Endothelial cell of umbilical vein (primary cell): ENCODE measurements at regions not wholly inside any gene's neighbourhood (a gene's known extent, or its start where the extent isn't known, plus 50 kb on each side); places are given as distances from the start of the nearest gene placed in this dataset.

Experiments used
- BruUV-seq: library from RNA; stranded (reverse); fragments of 400-500 nt; replicated peaks from 2 replicates; lab custom pipeline; 2021; lab: Mats Ljungman, UMichigan
- CTCF ChIA-PET: fragments of 300-600, 350-600 bp; sonication (Branson Sonifier 250); formaldehyde crosslinking; loops from one replicate; lab custom pipeline; 2021; ENCODE audit warnings: antibody characterized with exemption, inconsistent platforms; lab: Charles Lee
- POLR2A ChIA-PET: fragments of 300-600, 350-600 bp; sonication (Branson Sonifier 250); formaldehyde crosslinking; loops from one replicate; lab custom pipeline; 2021; ENCODE audit warnings: antibody characterized with exemption, inconsistent platforms; lab: Charles Lee
- DNase-seq: peaks from one replicate; pipeline ENCODE4 v3.0.0-alpha.2; 2011; ENCODE audit warnings: low read depth, low spot score
- FAIRE-seq: peaks from 2 replicates; lab custom pipeline; 2011; peaks lifted over from hg19 to GRCh38; lab: Jason Lieb, UNC
- H2AFZ ChIP-seq: 2 replicates; pipeline ENCODE4 v1.6.0; 2012; ENCODE audit warnings: low read depth, low read length, control low read depth, inconsistent platforms
- H3K27ac ChIP-seq: 2 replicates; pipeline ENCODE4 v1.5.1; 2011; ENCODE audit warnings: low read depth, mild to moderate bottlenecking, control low read depth, low read length, moderate library complexity; ENCODE audit not compliant: insufficient read depth
- H3K27me3 ChIP-seq, 2 experiments: 2 replicates each; pipeline versions ENCODE4 v1.6.0 to v1.6.1; 2011; ENCODE audit warnings: low read length in 2 of 2, mixed read lengths in 1 of 2; ENCODE audit not compliant: control insufficient read depth in 2 of 2, insufficient read depth in 2 of 2
- H3K36me3 ChIP-seq, 2 experiments: 2 replicates in 1 of 2; 3 replicates in 1 of 2; pipeline ENCODE4 v1.5.1; 2011; ENCODE audit warnings: low read length in 2 of 2, mild to moderate bottlenecking in 1 of 2, moderate library complexity in 1 of 2; ENCODE audit not compliant: control insufficient read depth in 2 of 2, insufficient read depth in 2 of 2; ENCODE audit errors: extremely low read depth in 1 of 2
- H3K4me1 ChIP-seq: 3 replicates; pipeline ENCODE4 v1.5.1; 2011; ENCODE audit warnings: mild to moderate bottlenecking, low read length; ENCODE audit not compliant: control insufficient read depth, insufficient read depth; ENCODE audit errors: extremely low read depth
- H3K4me2 ChIP-seq: 2 replicates; pipeline ENCODE4 v1.6.1; 2011; ENCODE audit warnings: low read length, control low read depth, mixed read lengths; ENCODE audit not compliant: insufficient read depth
- H3K4me3 ChIP-seq, 3 experiments: fragments of 200-600 bp in 1 of 3; sonication (generic), shearing (Covaris generic) in 1 of 3; replicated peaks in 1 of 3; 2 replicates each; pipeline ENCODE4 v1.5.1; 2011 to 2016; ENCODE audit warnings: control low read depth in 3 of 3, low read length in 3 of 3, mild to moderate bottlenecking in 2 of 3, inconsistent platforms in 1 of 3, low read depth in 1 of 3, moderate library complexity in 1 of 3; ENCODE audit not compliant: insufficient read depth in 1 of 3
- H3K79me2 ChIP-seq: 2 replicates; pipeline ENCODE4 v1.6.0; 2012; ENCODE audit warnings: low read length, inconsistent platforms; ENCODE audit not compliant: control insufficient read depth, insufficient read depth
- H3K9ac ChIP-seq: replicated peaks from 2 replicates; pipeline ENCODE3; 2011; ENCODE audit warnings: low read length, control low read depth; ENCODE audit not compliant: insufficient read depth; ENCODE audit errors: extremely low read depth
- H3K9me1 ChIP-seq: replicated peaks from 3 replicates; pipeline ENCODE4 v1.6.0; 2011; ENCODE audit warnings: mild to moderate bottlenecking, low read length; ENCODE audit not compliant: control insufficient read depth, insufficient read depth; ENCODE audit errors: extremely low read depth
- H3K9me3 ChIP-seq: replicated peaks from 2 replicates; pipeline ENCODE4 v1.5.1; 2012; ENCODE audit warnings: low read length, inconsistent platforms; ENCODE audit not compliant: control insufficient read depth, insufficient read depth
- H4K20me1 ChIP-seq: replicated peaks from 2 replicates; pipeline ENCODE3; 2011; ENCODE audit warnings: mild to moderate bottlenecking, low read length; ENCODE audit not compliant: control insufficient read depth, insufficient read depth; ENCODE audit errors: extremely low read depth
- EZH2 ChIP-seq: IDR thresholded peaks from 2 replicates; pipeline ENCODE4 v1.6.1; 2012; ENCODE audit warnings: borderline replicate concordance, low read depth, mild to moderate bottlenecking, moderate library complexity, low read length, inconsistent platforms; ENCODE audit not compliant: severe bottlenecking
- FOS ChIP-seq: IDR thresholded peaks from 2 replicates; pipeline ENCODE4 v1.6.1; 2011; ENCODE audit warnings: mild to moderate bottlenecking, low read length, moderate library complexity, borderline replicate concordance; ENCODE audit not compliant: insufficient read depth
- GATA2 ChIP-seq: IDR thresholded peaks from 2 replicates; pipeline ENCODE4 v1.7.0; 2011; ENCODE audit warnings: low read depth, mild to moderate bottlenecking, moderate library complexity, mixed read lengths, low read length; ENCODE audit not compliant: insufficient read length, insufficient read depth
- JUN ChIP-seq: IDR thresholded peaks from 2 replicates; pipeline ENCODE4 v1.6.1; 2011; ENCODE audit warnings: borderline replicate concordance, low read depth; ENCODE audit not compliant: insufficient read length, insufficient read depth
- MYC ChIP-seq: IDR thresholded peaks from one replicate; pipeline ENCODE4 v1.6.1; 2011; ENCODE audit warnings: mild to moderate bottlenecking, low read depth, low read length
- POLR2A ChIP-seq: IDR thresholded peaks from 2 replicates; pipeline ENCODE4 v1.6.1; 2012; ENCODE audit warnings: low read depth, mild to moderate bottlenecking, control low read depth, low read length
- POLR2AphosphoS5 ChIP-seq: IDR thresholded peaks from 2 replicates; pipeline ENCODE4 v1.6.1; 2012; ENCODE audit warnings: low read depth, mild to moderate bottlenecking, control low read depth, low read length, moderate library complexity; ENCODE audit not compliant: insufficient read depth
- dilution Hi-C: fragments of 300-500 bp; cut with MboI; formaldehyde crosslinking; loops from one replicate; pipeline ENCODE4 v1.15.0; 2019; ENCODE audit warnings: low sequenced_read_pairs; ENCODE audit not compliant: extremely low pct_ligation_motif_present
- intact Hi-C: fragments of 100-400 bp; cut with micrococcal nuclease; formaldehyde crosslinking; loops from one replicate; pipeline ENCODE4 v1.10.0; 2022
- TF ChIP-seq, protein P1 (sequence below), 2 donors: IDR thresholded peaks; 1 replicate in 1 of 2; 2 replicates in 1 of 2; pipeline ENCODE4 v1.5.1; 2011; ENCODE audit warnings: low read length in 2 of 2, mild to moderate bottlenecking in 2 of 2, moderate library complexity in 2 of 2, control low read depth in 1 of 2, inconsistent platforms in 1 of 2, low read depth in 1 of 2; ENCODE audit not compliant: insufficient read depth in 1 of 2; ENCODE audit errors: extremely low read depth in 1 of 2
- TF ChIP-seq, protein P2 (sequence below): IDR thresholded peaks from 2 replicates; pipeline ENCODE4 v1.6.1; 2011; ENCODE audit not compliant: insufficient read depth, insufficient read length

DNA sequence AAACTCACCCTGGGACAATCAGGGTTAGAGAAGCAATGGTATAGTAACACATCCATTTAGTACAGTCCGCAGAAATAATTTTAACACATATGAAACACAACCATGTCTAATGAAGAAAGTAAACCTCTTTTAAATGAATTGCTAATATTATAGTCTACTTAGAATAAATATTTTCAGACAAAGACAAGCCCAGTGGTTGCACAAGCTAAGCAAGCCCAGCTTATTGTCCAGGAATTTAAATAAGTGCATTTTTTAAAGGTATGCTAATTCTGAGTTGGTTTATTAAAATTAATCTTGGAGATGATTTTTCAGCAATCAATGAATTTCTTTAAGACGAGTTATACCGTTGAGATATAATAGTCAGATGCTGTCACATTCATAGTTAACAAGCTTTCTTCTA, 118.8 kb upstream of the BLID start:
- dilution Hi-C loops = no loop called here
- Histone ChIP-seq H3K79me2 (no peaks in the 10 kb centered on the region), H3K27me3 (no peaks in the 10 kb centered on the region), H2AFZ (no peak overlapping the region), H4K20me1 (no peaks in the 10 kb centered on the region), H3K27ac (no peak overlapping the region), H3K36me3 (no peaks in the 10 kb centered on the region), H3K4me2 (no peak overlapping the region), H3K4me3 (no peak overlapping the region), H3K4me1 (peaks cover 11% of the 10 kb centered on the region), H3K9ac (no peak overlapping the region), H3K9me1 (no peaks in the 10 kb centered on the region), H3K9me3 (no peaks in the 10 kb centered on the region)
- intact Hi-C loops = no loop called here
- no TSS peak for BruUV-seq
- ChIA-PET CTCF (interaction anchor here (1.2 to 1.5 kb wide), 2 partner anchors 10 to 19 kb away, joined by 3 to 4 read pairs; no protein-coding TSS in a partner anchor), POLR2A (no interaction called here)
- FAIRE-seq = no peak
- no peak for DNase-seq
- TF ChIP-seq MYC = no peak
- TF ChIP-seq, protein P1, sequence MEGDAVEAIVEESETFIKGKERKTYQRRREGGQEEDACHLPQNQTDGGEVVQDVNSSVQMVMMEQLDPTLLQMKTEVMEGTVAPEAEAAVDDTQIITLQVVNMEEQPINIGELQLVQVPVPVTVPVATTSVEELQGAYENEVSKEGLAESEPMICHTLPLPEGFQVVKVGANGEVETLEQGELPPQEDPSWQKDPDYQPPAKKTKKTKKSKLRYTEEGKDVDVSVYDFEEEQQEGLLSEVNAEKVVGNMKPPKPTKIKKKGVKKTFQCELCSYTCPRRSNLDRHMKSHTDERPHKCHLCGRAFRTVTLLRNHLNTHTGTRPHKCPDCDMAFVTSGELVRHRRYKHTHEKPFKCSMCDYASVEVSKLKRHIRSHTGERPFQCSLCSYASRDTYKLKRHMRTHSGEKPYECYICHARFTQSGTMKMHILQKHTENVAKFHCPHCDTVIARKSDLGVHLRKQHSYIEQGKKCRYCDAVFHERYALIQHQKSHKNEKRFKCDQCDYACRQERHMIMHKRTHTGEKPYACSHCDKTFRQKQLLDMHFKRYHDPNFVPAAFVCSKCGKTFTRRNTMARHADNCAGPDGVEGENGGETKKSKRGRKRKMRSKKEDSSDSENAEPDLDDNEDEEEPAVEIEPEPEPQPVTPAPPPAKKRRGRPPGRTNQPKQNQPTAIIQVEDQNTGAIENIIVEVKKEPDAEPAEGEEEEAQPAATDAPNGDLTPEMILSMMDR (IDR thresholded peaks at IDR 0.05; ENCODE audit: extremely low read depth in 1 of 2, insufficient read depth in 1 of 2, low read depth in 1 of 2, low read length in 2 of 2) = no peak
- TF ChIP-seq FOS = no peak
- no peak for TF ChIP-seq POLR2AphosphoS5
- no peak for TF ChIP-seq JUN
- TF ChIP-seq EZH2 = no peak
- TF ChIP-seq, protein P2, sequence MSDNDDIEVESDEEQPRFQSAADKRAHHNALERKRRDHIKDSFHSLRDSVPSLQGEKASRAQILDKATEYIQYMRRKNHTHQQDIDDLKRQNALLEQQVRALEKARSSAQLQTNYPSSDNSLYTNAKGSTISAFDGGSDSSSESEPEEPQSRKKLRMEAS = no peak
- TF ChIP-seq GATA2 = no peak
- no peak for TF ChIP-seq POLR2A
